GM12878 (cell line): ENCODE measurements at regions not wholly inside any gene's neighbourhood (a gene's known extent, or its start where the extent isn't known, plus 50 kb on each side); places are given as distances from the start of the nearest gene placed in this dataset.

ENCODE experiments used
- ATAC-seq: fragments of 200-7000 bp; cut with Tn5 transposase; 3 replicates; pipeline ENCODE4 v1.9.1; 2020; ENCODE audit warnings: mild to moderate bottlenecking, moderate library complexity
- BruUV-seq: library from RNA; stranded (reverse); fragments of 400-500 nt; replicated peaks from 2 replicates; lab custom pipeline; 2021; lab: Mats Ljungman, UMichigan
- CTCF ChIA-PET: fragments of 300-600 bp; sonication (Branson Sonifier 250); formaldehyde crosslinking; extraction: SDS; loops from one replicate; lab custom pipeline; 2021; ENCODE audit warnings: inconsistent platforms; lab: Yijun Ruan, JAX
- POLR2A ChIA-PET: fragments of 350-600 bp; formaldehyde crosslinking; extraction: SDS; loops from one replicate; lab custom pipeline; 2021; ENCODE audit warnings: inconsistent platforms; lab: Charles Lee
- RAD21 ChIA-PET: fragments of 300-600 bp; sonication (Branson Sonifier 250); formaldehyde crosslinking; loops from one replicate; lab custom pipeline; 2023; ENCODE audit warnings: antibody characterized with exemption; ENCODE audit not compliant: unreplicated experiment; lab: Charles Lee
- SMC1A ChIA-PET: fragments of 300-600 bp; sonication (Branson Sonifier 250); formaldehyde crosslinking; loops from one replicate; lab custom pipeline; 2023; ENCODE audit not compliant: unreplicated experiment, uncharacterized antibody; lab: Charles Lee
- DNase-seq: peaks from one replicate; pipeline ENCODE4 v3.0.0-alpha.2; 2011; ENCODE audit warnings: low read depth, low spot score
- FAIRE-seq: peaks from 3 replicates; lab custom pipeline; 2011; peaks lifted over from hg19 to GRCh38; lab: Jason Lieb, UNC
- H2AFZ ChIP-seq: 2 replicates; pipeline ENCODE4 v1.6.0; 2011; ENCODE audit warnings: low read depth, low read length, control low read depth; ENCODE audit not compliant: control insufficient read depth
- H3K27ac ChIP-seq: 2 replicates; pipeline ENCODE4 v1.5.1; 2011; ENCODE audit warnings: control low read depth; ENCODE audit not compliant: control insufficient read depth, insufficient read depth
- H3K27me3 ChIP-seq, 2 experiments: replicated peaks in 1 of 2; 2 replicates each; pipeline versions ENCODE4 v1.6.0 to v1.6.1; 2011; ENCODE audit warnings: low read length in 1 of 2; ENCODE audit not compliant: control insufficient read depth in 2 of 2, insufficient read depth in 2 of 2
- H3K36me3 ChIP-seq, 2 experiments: 2 replicates each; pipeline ENCODE4 v1.5.1; 2011; ENCODE audit warnings: low read length in 1 of 2; ENCODE audit not compliant: control insufficient read depth in 2 of 2, insufficient read depth in 2 of 2
- H3K4me1 ChIP-seq: 2 replicates; pipeline ENCODE4 v1.6.1; 2011; ENCODE audit warnings: mild to moderate bottlenecking, low read length, moderate library complexity, mixed read lengths; ENCODE audit not compliant: control insufficient read depth, insufficient read depth
- H3K4me2 ChIP-seq: 2 replicates; pipeline ENCODE4 v1.6.0; 2011; ENCODE audit warnings: control low read depth; ENCODE audit not compliant: control insufficient read depth, insufficient read depth
- H3K4me3 ChIP-seq: fragments of 200-600 bp; sonication (generic); 2 replicates; pipeline ENCODE4 v1.5.1; 2016
- H3K79me2 ChIP-seq: 2 replicates; pipeline ENCODE4 v1.6.0; 2011; ENCODE audit warnings: low read length; ENCODE audit not compliant: control insufficient read depth, insufficient read depth
- H3K9ac ChIP-seq: 2 replicates; pipeline ENCODE4 v1.8.0; 2011; ENCODE audit warnings: low read length, control low read depth, mixed read lengths; ENCODE audit not compliant: control insufficient read depth, insufficient read depth
- H3K9me3 ChIP-seq: replicated peaks from 3 replicates; pipeline ENCODE4 v1.5.1; 2011; ENCODE audit warnings: mild to moderate bottlenecking, low read length; ENCODE audit not compliant: control insufficient read depth, insufficient read depth
- H4K20me1 ChIP-seq: 2 replicates; pipeline ENCODE4 v1.6.0; 2011; ENCODE audit not compliant: control insufficient read depth, insufficient read depth
- BMI1 ChIP-seq: fragments of 450-650 bp; IDR thresholded peaks from 2 replicates; pipeline ENCODE4 v1.6.1; 2016; ENCODE audit warnings: mild to moderate bottlenecking, moderate library complexity, borderline replicate concordance
- IRF4 ChIP-seq: IDR thresholded peaks from 2 replicates; pipeline ENCODE4 v1.6.1; 2011; ENCODE audit warnings: low read depth, low read length
- PML ChIP-seq: IDR thresholded peaks from 2 replicates; pipeline ENCODE4 v1.6.1; 2012; ENCODE audit warnings: low read length, inconsistent platforms
- POLR2AphosphoS2 ChIP-seq: IDR thresholded peaks from 2 replicates; pipeline ENCODE4 v1.6.1; 2011; ENCODE audit warnings: low read depth, mild to moderate bottlenecking, low read length, improper control_type of control experiment, moderate library complexity
- RAD21 ChIP-seq: IDR thresholded peaks from 2 replicates; pipeline ENCODE4 v1.6.1; 2011; ENCODE audit warnings: mild to moderate bottlenecking, low read depth, low read length, moderate library complexity; ENCODE audit not compliant: insufficient read depth
- SMC3 ChIP-seq: IDR thresholded peaks from 2 replicates; pipeline ENCODE4 v1.6.1; 2011; ENCODE audit warnings: low read length, improper control_type of control experiment, borderline replicate concordance
- ZSCAN29 ChIP-seq: fragments of 450-650 bp; IDR thresholded peaks from 2 replicates; pipeline ENCODE4 v1.6.1; 2017; ENCODE audit warnings: mild to moderate bottlenecking, moderate library complexity
- WGBS: methylation state at CpG from one replicate; pipeline ENCODE4 v1.1.6; 2016; ENCODE audit warnings: low lambda C conversion rate; ENCODE audit not compliant: insufficient replicate concordance, insufficient coverage; ENCODE audit errors: missing lambda C conversion rate; 5-methylcytosine and 5-hydroxymethylcytosine counted together
- in situ Hi-C: fragments of 300-500 bp; cut with MboI; formaldehyde crosslinking; loops from 9 replicates; pipeline ENCODE4 v1.14.3; 2018; ENCODE audit warnings: mixed read lengths
- intact Hi-C: fragments of 100-400 bp; cut with micrococcal nuclease; formaldehyde crosslinking; loops from one replicate; pipeline ENCODE4 v1.14.2; 2022; ENCODE audit not compliant: unreplicated experiment
- TF ChIP-seq, protein P1 (sequence below): IDR thresholded peaks from 2 replicates; pipeline ENCODE4 v1.6.1; 2011; ENCODE audit warnings: mild to moderate bottlenecking, low read depth, low read length, moderate library complexity; ENCODE audit not compliant: insufficient replicate concordance
- TF ChIP-seq, protein P2 (sequence below): IDR thresholded peaks from 2 replicates; pipeline ENCODE4 v1.6.1; 2011; ENCODE audit warnings: low read depth, low read length, improper control_type of control experiment, borderline replicate concordance
- TF ChIP-seq, protein P3 (sequence below): IDR thresholded peaks from 2 replicates; pipeline ENCODE4 v1.6.1; 2011; ENCODE audit warnings: borderline replicate concordance, low read depth, mild to moderate bottlenecking, moderate library complexity, mixed read lengths, low read length; ENCODE audit not compliant: insufficient read depth; ENCODE audit errors: extremely low read length

DNA sequence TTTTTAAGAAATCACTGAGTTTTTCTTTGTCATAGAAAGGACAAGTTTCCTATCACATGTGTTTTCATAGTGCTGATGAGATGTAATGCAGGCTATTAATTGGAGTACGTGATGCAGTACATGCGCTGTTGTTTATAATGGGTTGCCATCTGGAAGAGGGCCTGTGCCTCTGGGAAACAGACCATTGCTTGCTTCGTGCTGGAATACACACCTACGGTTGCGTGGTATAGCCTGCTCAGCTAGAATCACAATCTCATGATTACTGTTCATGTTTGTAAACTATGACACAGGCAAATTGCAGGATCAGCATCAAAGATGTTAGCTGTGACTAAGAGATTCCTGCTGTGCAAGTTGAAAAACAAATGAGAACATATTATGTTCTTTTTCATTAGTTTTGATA lies 107.2 kb upstream of the STEAP1B start:
- ChIA-PET RAD21 (no interaction called here), CTCF (interaction anchor here (1.0 kb wide), 1 partner anchor 9 kb away, joined by 3 read pairs; no protein-coding TSS in a partner anchor), SMC1A (interaction anchor here (1.1 kb wide), 1 partner anchor 104 kb away, joined by 3 read pairs; no protein-coding TSS in a partner anchor), POLR2A (no interaction called here)
- H3K27me3 ChIP-seq = peaks cover 0 to 6% of the 10 kb centered on the region in 2 experiments; a peak in 2 of 4 replicates
- no peaks in the 10 kb centered on the region for H3K79me2 ChIP-seq
- FAIRE-seq = no peak
- no peaks in the 10 kb centered on the region for H3K9me3 ChIP-seq
- WGBS = 71% methylated on average over 5 of the region's 5 CpGs
- BruUV-seq = no TSS peak
- H3K4me3 ChIP-seq = no peak overlapping the region
- H3K9ac ChIP-seq = no peak overlapping the region
- H3K27ac ChIP-seq = no peak overlapping the region
- DNase-seq = no peak
- TF ChIP-seq POLR2AphosphoS2 (no peak), IRF4 (no peak), SMC3 (no peak), ZSCAN29 (no peak), BMI1 (no peak), RAD21 (no peak), PML (no peak)
- TF ChIP-seq, protein P1, sequence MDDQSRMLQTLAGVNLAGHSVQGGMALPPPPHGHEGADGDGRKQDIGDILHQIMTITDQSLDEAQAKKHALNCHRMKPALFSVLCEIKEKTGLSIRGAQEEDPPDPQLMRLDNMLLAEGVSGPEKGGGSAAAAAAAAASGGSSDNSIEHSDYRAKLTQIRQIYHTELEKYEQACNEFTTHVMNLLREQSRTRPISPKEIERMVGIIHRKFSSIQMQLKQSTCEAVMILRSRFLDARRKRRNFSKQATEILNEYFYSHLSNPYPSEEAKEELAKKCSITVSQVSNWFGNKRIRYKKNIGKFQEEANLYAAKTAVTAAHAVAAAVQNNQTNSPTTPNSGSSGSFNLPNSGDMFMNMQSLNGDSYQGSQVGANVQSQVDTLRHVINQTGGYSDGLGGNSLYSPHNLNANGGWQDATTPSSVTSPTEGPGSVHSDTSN = no peak
- TF ChIP-seq, protein P2, sequence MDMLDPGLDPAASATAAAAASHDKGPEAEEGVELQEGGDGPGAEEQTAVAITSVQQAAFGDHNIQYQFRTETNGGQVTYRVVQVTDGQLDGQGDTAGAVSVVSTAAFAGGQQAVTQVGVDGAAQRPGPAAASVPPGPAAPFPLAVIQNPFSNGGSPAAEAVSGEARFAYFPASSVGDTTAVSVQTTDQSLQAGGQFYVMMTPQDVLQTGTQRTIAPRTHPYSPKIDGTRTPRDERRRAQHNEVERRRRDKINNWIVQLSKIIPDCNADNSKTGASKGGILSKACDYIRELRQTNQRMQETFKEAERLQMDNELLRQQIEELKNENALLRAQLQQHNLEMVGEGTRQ = no peak
- TF ChIP-seq, protein P3, sequence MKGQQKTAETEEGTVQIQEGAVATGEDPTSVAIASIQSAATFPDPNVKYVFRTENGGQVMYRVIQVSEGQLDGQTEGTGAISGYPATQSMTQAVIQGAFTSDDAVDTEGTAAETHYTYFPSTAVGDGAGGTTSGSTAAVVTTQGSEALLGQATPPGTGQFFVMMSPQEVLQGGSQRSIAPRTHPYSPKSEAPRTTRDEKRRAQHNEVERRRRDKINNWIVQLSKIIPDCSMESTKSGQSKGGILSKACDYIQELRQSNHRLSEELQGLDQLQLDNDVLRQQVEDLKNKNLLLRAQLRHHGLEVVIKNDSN = no peak
- H3K4me2 ChIP-seq = no peak overlapping the region
- no peaks in the 10 kb centered on the region for H3K36me3 ChIP-seq
- intact Hi-C loops = no loop called here
- in situ Hi-C loops = no loop called here
- peaks cover 9% of the 10 kb centered on the region for H3K4me1 ChIP-seq
- no peak overlapping the region for H2AFZ ChIP-seq
- no peaks in the 10 kb centered on the region for H4K20me1 ChIP-seq
- no peak for ATAC-seq
